Activated CD8-positive, alpha-beta memory T cell treated with anti-CD3 and anti-CD28 coated beads for 4 hours (primary cell): ENCODE measurements at regions not wholly inside any gene's neighbourhood (a gene's known extent, or its start where the extent isn't known, plus 50 kb on each side); places are given as distances from the start of the nearest gene placed in this dataset.
"Not testable (repeated sequence)": the region's sequence is repeated elsewhere in the genome, so short reads cannot be mapped to it uniquely, and the experiment has no call there.

Experiments
- DNase-seq, 2 donors: peaks; one replicate each; pipeline ENCODE4 v3.0.0-alpha.2; 2020; ENCODE audit warnings: low read depth in 2 of 2

GRCh38 chr2:43019025-43019367 lies 207.4 kb downstream of the ZFP36L2 start:
- DNase-seq = no peak

GRCh38 chr2:43018179-43019024 lies 208.0 kb downstream of the ZFP36L2 start:
- no peak for DNase-seq

GRCh38 chr2:43013821-43014345 lies 212.5 kb downstream of the ZFP36L2 start:
- DNase-seq = no peak

- DNase-seq = no peak
Measured at GRCh38 chr2:43012966-43013365, 213.4 kb downstream of the ZFP36L2 start.

GRCh38 chr2:43011158-43011491 lies 215.3 kb downstream of the ZFP36L2 start:
- DNase-seq = no peak

- no peak for DNase-seq
Measured at GRCh38 chr2:43010438-43011157, 215.8 kb downstream of the ZFP36L2 start.

- no peak for DNase-seq
Measured at GRCh38 chr2:43009448-43009847, 217.0 kb downstream of the ZFP36L2 start.

GRCh38 chr2:43008388-43008787 lies 216.0 kb upstream of the HAAO start:
- no peak for DNase-seq

GRCh38 chr2:43007901-43008300 lies 215.5 kb upstream of the HAAO start:
- no peak for DNase-seq

GRCh38 chr2:43006834-43007543 lies 214.6 kb upstream of the HAAO start:
- no peak for DNase-seq

GRCh38 chr2:43005975-43006833 lies 213.8 kb upstream of the HAAO start:
- no peak for DNase-seq

GRCh38 chr2:43005245-43005974 lies 213.0 kb upstream of the HAAO start:
- no peak for DNase-seq

GRCh38 chr2:43004879-43005244 lies 212.5 kb upstream of the HAAO start:
- DNase-seq = no peak

- not testable (repeated sequence) for DNase-seq
Measured at GRCh38 chr2:43004126-43004865, 211.9 kb upstream of the HAAO start.

GRCh38 chr2:43003702-43004101 lies 211.3 kb upstream of the HAAO start:
- no peak for DNase-seq

GRCh38 chr2:43001787-43002468 lies 209.5 kb upstream of the HAAO start:
- no peak for DNase-seq

- DNase-seq = no peak
Measured at GRCh38 chr2:43001055-43001378, 208.6 kb upstream of the HAAO start.

GRCh38 chr2:43000242-43001054 lies 208.1 kb upstream of the HAAO start:
- no peak for DNase-seq

GRCh38 chr2:42999856-43000241 lies 207.5 kb upstream of the HAAO start:
- DNase-seq = no peak
